Astrocyte (in vitro differentiated cells and primary cell): ENCODE measurements at regions not wholly inside any gene's neighbourhood (a gene's known extent, or its start where the extent isn't known, plus 50 kb on each side); places are given as distances from the start of the nearest gene placed in this dataset.
"Not testable (repeated sequence)": the region's sequence is repeated elsewhere in the genome, so short reads cannot be mapped to it uniquely, and the experiment has no call there.

Source experiments
- DNase-seq: peaks from one replicate; pipeline ENCODE4 v3.0.0-alpha.2; 2010; ENCODE audit warnings: low read depth
- FAIRE-seq: peaks from 2 replicates; lab custom pipeline; 2011; peaks lifted over from hg19 to GRCh38; lab: Jason Lieb, UNC
- H2AFZ ChIP-seq: 2 replicates; pipeline ENCODE4 v1.6.0; 2012; ENCODE audit warnings: low read depth, low read length, inconsistent platforms
- H3K27ac ChIP-seq: 2 replicates; pipeline ENCODE4 v1.5.1; 2011; ENCODE audit warnings: low read depth, low read length, inconsistent platforms
- H3K27me3 ChIP-seq: 2 replicates; pipeline ENCODE4 v1.6.0; 2011; ENCODE audit warnings: low read length, inconsistent platforms; ENCODE audit not compliant: insufficient read depth
- H3K36me3 ChIP-seq: 2 replicates; pipeline ENCODE4 v1.5.1; 2011; ENCODE audit warnings: low read length, inconsistent platforms; ENCODE audit not compliant: insufficient read depth
- H3K4me1 ChIP-seq: 2 replicates; pipeline ENCODE4 v1.5.1; 2011; ENCODE audit warnings: low read length, inconsistent platforms; ENCODE audit not compliant: insufficient read depth
- H3K4me2 ChIP-seq: 2 replicates; pipeline ENCODE4 v1.6.0; 2012; ENCODE audit warnings: low read length, inconsistent platforms
- H3K4me3 ChIP-seq: 2 replicates; pipeline ENCODE4 v1.5.1; 2011; ENCODE audit warnings: low read depth, mild to moderate bottlenecking, low read length, inconsistent platforms; ENCODE audit not compliant: insufficient read depth
- H3K79me2 ChIP-seq: 2 replicates; pipeline ENCODE4 v1.6.0; 2012; ENCODE audit warnings: mild to moderate bottlenecking, low read length, inconsistent platforms; ENCODE audit not compliant: insufficient read depth
- H3K9ac ChIP-seq: 2 replicates; pipeline ENCODE4 v1.6.0; 2012; ENCODE audit warnings: mild to moderate bottlenecking, low read length, inconsistent platforms
- H3K9me3 ChIP-seq: 2 replicates; pipeline ENCODE4 v1.5.1; 2012; ENCODE audit warnings: low read depth, mild to moderate bottlenecking, low read length, inconsistent platforms; ENCODE audit not compliant: insufficient read depth
- H4K20me1 ChIP-seq: 2 replicates; pipeline ENCODE4 v1.6.0; 2012; ENCODE audit warnings: low read length, inconsistent platforms; ENCODE audit not compliant: insufficient read depth
- H3K27ac Mint-ChIP-seq: one replicate; pipeline ENCODE4 v1.8.0; 2021; ENCODE audit warnings: mild to moderate bottlenecking, mixed read lengths; ENCODE audit not compliant: unreplicated experiment
- H3K27me3 Mint-ChIP-seq: one replicate; pipeline ENCODE4 v1.8.0; 2021; ENCODE audit warnings: low read depth, mixed read lengths; ENCODE audit not compliant: unreplicated experiment
- H3K36me3 Mint-ChIP-seq: one replicate; pipeline ENCODE4 v1.8.0; 2021; ENCODE audit warnings: low read depth, mixed read lengths; ENCODE audit not compliant: unreplicated experiment
- H3K4me1 Mint-ChIP-seq: one replicate; pipeline ENCODE4 v1.8.0; 2021; ENCODE audit warnings: low read depth, mixed read lengths; ENCODE audit not compliant: unreplicated experiment
- H3K4me3 Mint-ChIP-seq: one replicate; pipeline ENCODE4 v1.8.0; 2021; ENCODE audit warnings: mild to moderate bottlenecking, moderate library complexity, mixed read lengths; ENCODE audit not compliant: unreplicated experiment
- H3K9me3 Mint-ChIP-seq: one replicate; pipeline ENCODE4 v1.8.0; 2021; ENCODE audit warnings: mild to moderate bottlenecking, mixed read lengths; ENCODE audit not compliant: unreplicated experiment
- CTCF ChIP-seq: IDR thresholded peaks from 2 replicates; pipeline ENCODE4 v1.5.1; 2011; ENCODE audit warnings: low read depth, mild to moderate bottlenecking, inconsistent platforms, low read length, moderate library complexity; ENCODE audit not compliant: insufficient read depth
- EZH2 ChIP-seq: IDR thresholded peaks from 2 replicates; pipeline ENCODE4 v1.6.1; 2012; ENCODE audit warnings: mild to moderate bottlenecking, low read length, inconsistent platforms; ENCODE audit not compliant: insufficient read depth

- H3K27ac ChIP-seq, result no peak overlapping the region
- no peaks in the 10 kb centered on the region for H3K36me3 Mint-ChIP-seq
- no peak overlapping the region for H3K4me3 ChIP-seq
- peaks cover 7% of the 10 kb centered on the region for H3K9me3 Mint-ChIP-seq
- no peak overlapping the region for H3K9ac ChIP-seq
- no peaks in the 10 kb centered on the region for H3K9me3 ChIP-seq
- H2AFZ ChIP-seq, result no peak overlapping the region
- no peaks in the 10 kb centered on the region for H3K27me3 Mint-ChIP-seq
- H3K4me1 Mint-ChIP-seq, result peaks cover 28% of the 10 kb centered on the region
- H3K36me3 ChIP-seq, result no peaks in the 10 kb centered on the region
- H3K27ac Mint-ChIP-seq, result no peak overlapping the region
- TF ChIP-seq EZH2 (no peak), CTCF (no peak)
- FAIRE-seq, result no peak
- no peak overlapping the region for H3K4me3 Mint-ChIP-seq
- no peaks in the 10 kb centered on the region for H3K27me3 ChIP-seq
- no peaks in the 10 kb centered on the region for H4K20me1 ChIP-seq
- no peak for DNase-seq
- H3K4me1 ChIP-seq, result no peaks in the 10 kb centered on the region
- no peaks in the 10 kb centered on the region for H3K79me2 ChIP-seq
- H3K4me2 ChIP-seq, result no peak overlapping the region
These were observed 257.1 kb downstream of the SYT10 start for GRCh38 chr12:33182485-33182884.

- no peak for FAIRE-seq
- no peaks in the 10 kb centered on the region for H3K79me2 ChIP-seq
- Mint-ChIP-seq H3K27me3 (no peaks in the 10 kb centered on the region), H3K27ac (peak overlapping the region; percentile 16), H3K4me1 (peaks cover 28% of the 10 kb centered on the region), H3K9me3 (peaks cover 4% of the 10 kb centered on the region), H3K4me3 (no peak overlapping the region), H3K36me3 (no peaks in the 10 kb centered on the region)
- H3K4me3 ChIP-seq, result no peak overlapping the region
- H3K4me1 ChIP-seq, result no peaks in the 10 kb centered on the region
- H3K9me3 ChIP-seq, result no peaks in the 10 kb centered on the region
- H2AFZ ChIP-seq, result no peak overlapping the region
- H4K20me1 ChIP-seq, result no peaks in the 10 kb centered on the region
- peak; percentile 2 for DNase-seq
- H3K4me2 ChIP-seq, result no peak overlapping the region
- H3K9ac ChIP-seq, result no peak overlapping the region
- TF ChIP-seq EZH2, result no peak
- TF ChIP-seq CTCF, result no peak
- H3K27ac ChIP-seq, result no peak overlapping the region
- H3K36me3 ChIP-seq, result no peaks in the 10 kb centered on the region
- H3K27me3 ChIP-seq, result no peaks in the 10 kb centered on the region
These were observed 258.7 kb downstream of the SYT10 start for GRCh38 chr12:33180918-33181317.

- not testable (repeated sequence) for H3K79me2 ChIP-seq, H3K27ac Mint-ChIP-seq, H3K4me1 ChIP-seq, H3K27ac ChIP-seq, H4K20me1 ChIP-seq, H3K36me3 ChIP-seq, H3K4me3 Mint-ChIP-seq, H3K9ac ChIP-seq, H3K4me2 ChIP-seq, H3K27me3 Mint-ChIP-seq, H2AFZ ChIP-seq, DNase-seq, H3K36me3 Mint-ChIP-seq, FAIRE-seq, H3K9me3 ChIP-seq, H3K4me3 ChIP-seq, H3K4me1 Mint-ChIP-seq, H3K27me3 ChIP-seq
- H3K9me3 Mint-ChIP-seq, result peaks cover 11% of the 10 kb centered on the region
These were observed 269.7 kb upstream of the PKP2 start for GRCh38 chr12:33166260-33166659.
